SJCRH30 (cell line): ENCODE measurements at regions not wholly inside any gene's neighbourhood (a gene's known extent, or its start where the extent isn't known, plus 50 kb on each side); places are given as distances from the start of the nearest gene placed in this dataset.

Experiments
- DNase-seq, 2 experiments: peaks; one replicate each; pipeline ENCODE4 v3.0.0-alpha.2; 2015 to 2020
- H3K27ac ChIP-seq: fragments of 250-450 bp; sonication (Bioruptor Pico); 2 replicates; pipeline ENCODE4 v1.5.1; 2020; ENCODE audit warnings: mild to moderate bottlenecking, moderate library complexity
- H3K27me3 ChIP-seq: fragments of 250-450 bp; sonication (Bioruptor Pico); 2 replicates; pipeline ENCODE4 v1.5.1; 2020; ENCODE audit warnings: mild to moderate bottlenecking, moderate library complexity
- H3K36me3 ChIP-seq: fragments of 250-450 bp; sonication (Bioruptor Pico); 2 replicates; pipeline ENCODE4 v1.5.1; 2020; ENCODE audit warnings: mild to moderate bottlenecking, moderate library complexity
- H3K4me1 ChIP-seq: fragments of 250-450 bp; sonication (Bioruptor Pico); 2 replicates; pipeline ENCODE4 v1.5.1; 2020; ENCODE audit warnings: mild to moderate bottlenecking, moderate library complexity
- H3K4me3 ChIP-seq: fragments of 250-450 bp; sonication (Bioruptor Pico); 2 replicates; pipeline ENCODE4 v1.5.1; 2020; ENCODE audit warnings: mild to moderate bottlenecking, moderate library complexity
- H3K9me3 ChIP-seq: fragments of 250-450 bp; sonication (Bioruptor Pico); replicated peaks from 2 replicates; pipeline ENCODE4 v1.5.1; 2020; ENCODE audit warnings: mild to moderate bottlenecking, moderate library complexity

GRCh38 chr10:28733245-28733644 is 55.9 kb downstream of the BAMBI start:
- DNase-seq = no peak

GRCh38 chr10:28733647-28734046 is 56.3 kb downstream of the BAMBI start:
- no peak overlapping the region for H3K27ac ChIP-seq
- H3K36me3 ChIP-seq = no peaks in the 10 kb centered on the region
- no peaks in the 10 kb centered on the region for H3K27me3 ChIP-seq
- DNase-seq = no peak
- H3K4me1 ChIP-seq = peaks cover 3% of the 10 kb centered on the region; the same call in 1 of the 2 replicates
- no peaks in the 10 kb centered on the region for H3K9me3 ChIP-seq
- H3K4me3 ChIP-seq = no peak overlapping the region

More at GRCh38 chr10:28733245-28733644, 55.9 kb downstream of the BAMBI start:
- Histone ChIP-seq H3K36me3 (no peaks in the 10 kb centered on the region), H3K4me3 (no peak overlapping the region), H3K9me3 (no peaks in the 10 kb centered on the region), H3K27me3 (no peaks in the 10 kb centered on the region), H3K27ac (no peak overlapping the region), H3K4me1 (peaks cover 3% of the 10 kb centered on the region; the same call in 1 of the 2 replicates)

DNA sequence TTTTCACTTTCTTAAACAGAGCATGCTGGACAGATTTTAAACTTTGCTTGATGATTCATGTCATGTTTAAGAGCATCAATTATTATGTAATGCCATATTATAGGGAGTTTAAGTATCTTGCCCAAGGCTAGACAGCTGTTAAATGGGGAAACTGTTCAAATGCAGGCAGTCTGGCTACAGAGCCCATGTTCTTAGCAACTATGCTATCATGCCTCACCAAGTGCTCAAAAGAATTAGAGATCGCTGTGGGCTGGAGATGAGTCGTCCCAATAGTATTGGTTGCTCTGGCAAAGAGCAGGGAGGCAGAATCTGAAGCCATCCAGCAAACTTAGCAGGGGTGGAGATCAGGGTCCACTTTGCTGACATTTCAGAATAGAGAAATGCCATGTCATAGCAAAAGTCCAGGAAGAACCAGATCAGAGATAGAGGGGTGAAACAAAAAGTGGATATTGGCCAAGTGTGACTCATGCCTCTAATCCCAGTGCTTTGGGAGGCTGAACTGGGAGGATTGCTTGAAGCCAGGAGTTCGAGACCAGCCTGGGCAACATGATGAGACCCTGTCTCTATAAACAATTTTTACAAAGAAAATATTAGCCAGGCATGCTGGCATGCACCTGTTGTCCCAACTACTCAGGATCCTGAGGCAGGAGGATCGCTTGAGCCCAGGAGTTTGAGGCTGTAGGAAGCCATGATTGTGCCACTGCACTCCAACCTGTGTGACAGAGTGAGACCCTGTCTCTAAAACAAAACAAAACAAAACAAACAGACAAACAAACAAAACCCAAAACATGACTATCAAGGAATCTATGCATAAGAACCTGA is 57.8 kb downstream of the BAMBI start:
- H3K9me3 ChIP-seq = no peaks in the 10 kb centered on the region
- no peaks in the 10 kb centered on the region for H3K27me3 ChIP-seq
- H3K4me3 ChIP-seq = no peak overlapping the region
- DNase-seq = peak; percentile 62 to 69
- no peak overlapping the region for H3K27ac ChIP-seq
- H3K36me3 ChIP-seq = no peaks in the 10 kb centered on the region
- H3K4me1 ChIP-seq = peaks cover 3% of the 10 kb centered on the region; the same call in 1 of the 2 replicates

- no peak overlapping the region for H3K27ac ChIP-seq
- DNase-seq = no peak
- no peak overlapping the region for H3K4me3 ChIP-seq
- H3K4me1 ChIP-seq = peaks cover 3% of the 10 kb centered on the region; the same call in 1 of the 2 replicates
- no peaks in the 10 kb centered on the region for H3K36me3 ChIP-seq
- no peaks in the 10 kb centered on the region for H3K9me3 ChIP-seq
- H3K27me3 ChIP-seq = no peaks in the 10 kb centered on the region
These were observed 59.8 kb downstream of the BAMBI start for GRCh38 chr10:28737096-28737495.

DNA sequence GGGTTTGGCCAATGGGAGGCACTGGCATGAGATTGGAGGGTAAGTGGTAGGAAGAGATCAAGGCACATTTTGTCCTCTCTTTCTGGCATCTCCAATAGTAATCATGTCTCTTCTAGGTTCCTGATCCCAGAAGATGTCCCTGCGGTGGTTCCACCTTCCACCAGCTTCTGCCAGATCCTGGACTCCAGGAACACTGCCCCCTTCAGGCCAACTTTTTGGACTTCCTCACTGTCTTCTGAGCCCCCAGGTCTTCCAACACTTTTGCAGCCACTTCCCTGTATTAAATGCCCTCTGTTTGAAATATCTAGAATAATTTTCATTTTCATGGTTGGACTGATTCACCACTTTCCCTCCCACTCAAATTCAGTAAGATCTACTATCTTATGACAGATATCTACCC is 60.9 kb downstream of the BAMBI start:
- Histone ChIP-seq H3K36me3 (no peaks in the 10 kb centered on the region), H3K27ac (no peak overlapping the region), H3K9me3 (no peaks in the 10 kb centered on the region), H3K4me3 (no peak overlapping the region), H3K27me3 (no peaks in the 10 kb centered on the region), H3K4me1 (peaks cover 3% of the 10 kb centered on the region; the same call in 1 of the 2 replicates)
- peak; percentile 9 to 14 for DNase-seq

- H3K9me3 ChIP-seq = no peaks in the 10 kb centered on the region
- H3K4me3 ChIP-seq = no peak overlapping the region
- no peak overlapping the region for H3K27ac ChIP-seq
- no peaks in the 10 kb centered on the region for H3K27me3 ChIP-seq
- peak; percentile 12 to 40 for DNase-seq
- H3K36me3 ChIP-seq = no peaks in the 10 kb centered on the region
- H3K4me1 ChIP-seq = no peaks in the 10 kb centered on the region
These were observed 66.3 kb downstream of the BAMBI start for GRCh38 chr10:28743576-28743975.

- H3K4me1 ChIP-seq = no peaks in the 10 kb centered on the region
- H3K27me3 ChIP-seq = no peaks in the 10 kb centered on the region
- no peaks in the 10 kb centered on the region for H3K9me3 ChIP-seq
- H3K4me3 ChIP-seq = no peak overlapping the region
- no peaks in the 10 kb centered on the region for H3K36me3 ChIP-seq
- DNase-seq = no peak
- H3K27ac ChIP-seq = no peak overlapping the region
These were observed 66.9 kb downstream of the BAMBI start for GRCh38 chr10:28744069-28744768.

GRCh38 chr10:28754930-28755718 is 77.8 kb downstream of the BAMBI start:
- no peaks in the 10 kb centered on the region for H3K4me1 ChIP-seq
- H3K36me3 ChIP-seq = no peaks in the 10 kb centered on the region
- DNase-seq = no peak
- H3K4me3 ChIP-seq = no peak overlapping the region
- H3K27ac ChIP-seq = no peak overlapping the region
- no peaks in the 10 kb centered on the region for H3K27me3 ChIP-seq
- H3K9me3 ChIP-seq = no peaks in the 10 kb centered on the region

GRCh38 chr10:28761084-28761846 is 83.9 kb downstream of the BAMBI start:
- H3K9me3 ChIP-seq = no peaks in the 10 kb centered on the region
- DNase-seq = no peak
- no peak overlapping the region for H3K27ac ChIP-seq

DNA sequence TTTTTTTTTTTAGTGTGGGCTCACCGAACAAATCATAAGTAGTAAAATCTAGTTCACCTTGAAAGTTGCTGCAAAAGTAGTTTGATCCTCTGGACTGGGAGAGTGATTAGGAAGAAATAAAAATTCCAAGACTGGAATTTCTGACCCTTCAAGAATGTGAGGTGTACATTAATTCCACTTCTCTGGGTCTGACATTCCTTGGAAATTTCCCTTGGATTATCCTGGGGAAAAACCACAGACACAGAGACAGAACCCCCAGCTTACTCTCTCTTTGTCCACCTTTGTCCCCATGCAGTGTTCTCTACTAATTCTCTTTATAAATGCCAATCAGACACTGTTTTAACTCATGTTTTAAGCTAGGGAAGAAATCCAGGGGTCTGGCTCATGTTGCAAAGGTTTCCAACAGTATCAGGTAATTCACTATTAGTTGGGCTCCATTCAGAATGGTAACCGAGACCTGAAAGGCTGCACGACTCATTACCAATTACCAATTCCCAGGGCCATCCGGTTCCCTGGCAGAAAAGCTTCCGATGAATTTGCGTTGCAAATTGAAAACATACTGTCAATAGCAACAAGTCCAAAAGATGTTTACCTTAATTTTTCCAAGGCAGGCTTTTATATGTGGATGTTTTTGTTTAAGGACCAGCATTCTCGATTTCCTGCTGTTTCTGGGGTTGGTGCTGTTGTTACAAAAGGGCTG is 86.3 kb downstream of the BAMBI start:
- Histone ChIP-seq H3K27me3 (peaks cover 4% of the 10 kb centered on the region; the same call in 1 of the 2 replicates), H3K9me3 (no peaks in the 10 kb centered on the region), H3K27ac (no peak overlapping the region), H3K4me3 (no peak overlapping the region), H3K4me1 (no peaks in the 10 kb centered on the region), H3K36me3 (no peaks in the 10 kb centered on the region)
- DNase-seq = no peak

More at GRCh38 chr10:28761084-28761846, 83.9 kb downstream of the BAMBI start:
- Histone ChIP-seq H3K36me3 (no peaks in the 10 kb centered on the region), H3K27me3 (no peaks in the 10 kb centered on the region), H3K4me3 (no peak overlapping the region), H3K4me1 (no peaks in the 10 kb centered on the region)

- DNase-seq = no peak
- Histone ChIP-seq H3K27ac (no peak overlapping the region), H3K4me1 (no peaks in the 10 kb centered on the region), H3K9me3 (no peaks in the 10 kb centered on the region), H3K36me3 (no peaks in the 10 kb centered on the region), H3K4me3 (no peak overlapping the region), H3K27me3 (peaks cover 4% of the 10 kb centered on the region; the same call in 1 of the 2 replicates)
These were observed 88.3 kb downstream of the BAMBI start for GRCh38 chr10:28765641-28766040.

DNA sequence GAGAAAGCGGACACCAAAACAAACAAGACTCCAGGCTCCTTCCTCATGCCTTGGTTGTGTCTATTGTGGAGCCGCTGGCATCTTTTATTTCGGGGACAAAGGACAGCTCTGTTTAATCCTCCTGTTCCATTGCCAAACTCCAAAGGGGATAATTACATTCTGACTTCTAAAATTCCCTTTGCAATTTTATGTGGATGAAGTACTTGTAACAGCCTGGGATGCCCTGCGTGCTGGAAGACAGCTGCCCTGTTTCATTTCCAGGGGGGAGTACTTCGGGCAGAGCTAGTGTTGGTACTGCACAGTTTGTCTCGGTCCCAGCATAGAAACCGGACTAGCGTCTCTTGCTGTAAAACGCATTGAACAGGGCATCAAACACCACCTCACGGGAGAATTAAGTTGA is 90.9 kb downstream of the BAMBI start:
- no peaks in the 10 kb centered on the region for H3K36me3 ChIP-seq
- H3K4me3 ChIP-seq = no peak overlapping the region
- H3K4me1 ChIP-seq = no peaks in the 10 kb centered on the region
- peaks cover 4% of the 10 kb centered on the region; the same call in 1 of the 2 replicates for H3K27me3 ChIP-seq
- no peaks in the 10 kb centered on the region for H3K9me3 ChIP-seq
- no peak overlapping the region for H3K27ac ChIP-seq
- DNase-seq = no peak

GRCh38 chr10:28769091-28769604 is 91.8 kb downstream of the BAMBI start:
- Histone ChIP-seq H3K36me3 (no peaks in the 10 kb centered on the region), H3K4me3 (no peak overlapping the region), H3K27me3 (peaks cover 4% of the 10 kb centered on the region; the same call in 1 of the 2 replicates), H3K9me3 (no peaks in the 10 kb centered on the region), H3K4me1 (peaks cover 6% of the 10 kb centered on the region; the same call in 1 of the 2 replicates), H3K27ac (no peak overlapping the region)
- no peak for DNase-seq
